IPS-18a (cell line): ENCODE measurements at regions not wholly inside any gene's neighbourhood (a gene's known extent, or its start where the extent isn't known, plus 50 kb on each side); places are given as distances from the start of the nearest gene placed in this dataset.

ENCODE experiments used
- H3K27ac ChIP-seq: one replicate; pipeline ENCODE4 v1.5.1; 2013; ENCODE audit warnings: low read length
- H3K27me3 ChIP-seq: one replicate; pipeline ENCODE4 v1.6.1; 2013; ENCODE audit warnings: mild to moderate bottlenecking, low read length; ENCODE audit not compliant: control insufficient read depth, insufficient read depth
- H3K36me3 ChIP-seq: one replicate; pipeline ENCODE4 v1.6.1; 2013; ENCODE audit warnings: low read depth, low read length; ENCODE audit not compliant: control insufficient read depth
- H3K4me1 ChIP-seq: one replicate; pipeline ENCODE4 v1.6.1; 2013; ENCODE audit warnings: low read depth, low read length; ENCODE audit not compliant: control insufficient read depth
- H3K4me3 ChIP-seq: one replicate; pipeline ENCODE4 v1.5.1; 2013; ENCODE audit warnings: low read length
- H3K9ac ChIP-seq: one replicate; pipeline ENCODE4 v1.6.1; 2013; ENCODE audit warnings: mild to moderate bottlenecking, low read length, moderate library complexity
- H3K9me3 ChIP-seq: one replicate; pipeline ENCODE4 v1.6.1; 2013; ENCODE audit warnings: low read depth, low read length; ENCODE audit not compliant: control insufficient read depth

DNA sequence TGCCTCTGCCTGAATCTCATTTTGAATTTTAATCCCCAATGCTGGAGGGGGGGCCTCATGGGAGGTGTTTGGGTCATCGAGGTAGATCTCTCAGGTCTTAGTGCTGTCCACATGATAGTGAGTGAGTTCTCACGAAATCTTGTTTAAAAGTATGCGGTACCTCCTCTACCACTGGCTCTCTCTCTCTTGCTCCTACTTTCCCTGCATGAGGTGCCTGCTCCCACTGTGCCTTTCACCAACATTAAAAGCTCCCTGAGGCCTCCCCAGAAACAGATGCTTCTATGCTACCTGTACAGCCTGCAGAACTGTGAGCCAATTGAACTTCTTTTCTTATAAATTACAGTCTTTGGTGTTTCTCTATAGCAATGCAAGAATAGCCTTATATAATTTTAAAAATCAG lies 560.7 kb upstream of the CPEB2 start:
- H3K4me3 ChIP-seq, result no peak overlapping the region
- H3K36me3 ChIP-seq, result no peaks in the 10 kb centered on the region
- H3K27ac ChIP-seq, result no peak overlapping the region
- H3K4me1 ChIP-seq, result peaks cover 18% of the 10 kb centered on the region
- no peak overlapping the region for H3K9ac ChIP-seq
- no peaks in the 10 kb centered on the region for H3K9me3 ChIP-seq
- H3K27me3 ChIP-seq, result no peaks in the 10 kb centered on the region

DNA sequence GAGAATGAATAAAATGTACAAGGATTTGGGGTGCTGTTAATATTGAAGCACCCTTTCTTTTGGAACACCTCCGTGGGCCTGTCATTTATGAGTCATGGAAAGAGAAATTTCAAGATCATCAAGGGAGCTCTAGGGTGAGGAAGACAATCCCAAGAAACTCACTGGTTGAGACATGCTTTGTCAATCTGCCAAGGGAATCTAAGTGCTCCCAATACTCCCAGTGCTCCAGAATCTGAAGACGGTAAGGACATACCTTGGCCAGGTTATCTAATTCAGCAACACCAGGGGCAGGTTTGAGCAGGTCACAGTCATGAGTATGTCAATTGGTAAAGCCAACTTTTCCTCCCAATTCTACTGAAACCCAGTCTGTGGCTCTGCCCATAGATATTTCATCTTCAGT lies 556.4 kb upstream of the CPEB2 start:
- Histone ChIP-seq H3K9ac (no peak overlapping the region), H3K27me3 (no peaks in the 10 kb centered on the region), H3K36me3 (no peaks in the 10 kb centered on the region), H3K4me3 (no peak overlapping the region), H3K4me1 (peaks cover 18% of the 10 kb centered on the region), H3K27ac (no peak overlapping the region), H3K9me3 (no peaks in the 10 kb centered on the region)

GRCh38 chr4:14446311-14446710 lies 556.0 kb upstream of the CPEB2 start:
- no peak overlapping the region for H3K27ac ChIP-seq
- H3K9ac ChIP-seq, result no peak overlapping the region
- H3K4me1 ChIP-seq, result peaks cover 17% of the 10 kb centered on the region
- no peaks in the 10 kb centered on the region for H3K9me3 ChIP-seq
- H3K36me3 ChIP-seq, result no peaks in the 10 kb centered on the region
- no peak overlapping the region for H3K4me3 ChIP-seq
- H3K27me3 ChIP-seq, result no peaks in the 10 kb centered on the region

GRCh38 chr4:14446904-14447303 lies 555.4 kb upstream of the CPEB2 start:
- Histone ChIP-seq H3K4me3 (no peak overlapping the region), H3K9ac (no peak overlapping the region), H3K27ac (no peak overlapping the region), H3K36me3 (no peaks in the 10 kb centered on the region), H3K4me1 (peaks cover 11% of the 10 kb centered on the region), H3K9me3 (no peaks in the 10 kb centered on the region), H3K27me3 (no peaks in the 10 kb centered on the region)

GRCh38 chr4:14449308-14449707 lies 553.0 kb upstream of the CPEB2 start:
- Histone ChIP-seq H3K27ac (no peak overlapping the region), H3K4me1 (peaks cover 10% of the 10 kb centered on the region), H3K9me3 (no peaks in the 10 kb centered on the region), H3K36me3 (no peaks in the 10 kb centered on the region), H3K4me3 (no peak overlapping the region), H3K27me3 (no peaks in the 10 kb centered on the region), H3K9ac (no peak overlapping the region)

GRCh38 chr4:14452001-14452400 lies 550.3 kb upstream of the CPEB2 start:
- Histone ChIP-seq H3K36me3 (no peaks in the 10 kb centered on the region), H3K4me3 (no peak overlapping the region), H3K9me3 (no peaks in the 10 kb centered on the region), H3K27me3 (no peaks in the 10 kb centered on the region), H3K9ac (no peak overlapping the region), H3K4me1 (no peaks in the 10 kb centered on the region), H3K27ac (no peak overlapping the region)

- H3K4me3 ChIP-seq, result no peak overlapping the region
- H3K9ac ChIP-seq, result no peak overlapping the region
- H3K36me3 ChIP-seq, result no peaks in the 10 kb centered on the region
- no peaks in the 10 kb centered on the region for H3K4me1 ChIP-seq
- no peaks in the 10 kb centered on the region for H3K27me3 ChIP-seq
- H3K9me3 ChIP-seq, result no peaks in the 10 kb centered on the region
- H3K27ac ChIP-seq, result no peak overlapping the region
Measured at GRCh38 chr4:14452764-14453163, 549.5 kb upstream of the CPEB2 start.

GRCh38 chr4:14458463-14458862 lies 543.8 kb upstream of the CPEB2 start:
- Histone ChIP-seq H3K4me1 (no peaks in the 10 kb centered on the region), H3K9me3 (no peaks in the 10 kb centered on the region), H3K4me3 (no peak overlapping the region), H3K36me3 (no peaks in the 10 kb centered on the region), H3K27ac (no peak overlapping the region), H3K27me3 (no peaks in the 10 kb centered on the region), H3K9ac (no peak overlapping the region)

DNA sequence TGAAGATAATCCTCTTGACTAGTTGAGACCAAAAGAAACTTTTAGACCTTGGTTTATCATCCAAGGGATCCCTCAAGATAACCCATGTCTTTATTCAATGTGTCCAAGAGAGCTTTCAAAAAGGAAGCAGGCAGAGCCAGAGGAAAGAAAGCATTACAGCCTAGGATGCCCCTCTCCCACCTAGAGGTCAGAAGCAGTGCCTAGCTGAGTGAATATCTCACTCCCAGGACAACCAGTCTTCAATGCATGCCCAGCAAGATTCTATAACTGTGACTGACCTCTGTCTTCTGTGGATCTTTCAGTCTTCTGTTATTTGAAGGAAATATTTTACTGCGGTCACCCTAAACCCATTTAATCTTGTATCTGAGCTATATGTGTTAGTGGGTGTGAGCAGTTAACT lies 537.2 kb upstream of the CPEB2 start:
- Histone ChIP-seq H3K36me3 (no peaks in the 10 kb centered on the region), H3K4me1 (no peaks in the 10 kb centered on the region), H3K4me3 (no peak overlapping the region), H3K9me3 (no peaks in the 10 kb centered on the region), H3K27ac (no peak overlapping the region), H3K9ac (no peak overlapping the region), H3K27me3 (no peaks in the 10 kb centered on the region)

- Histone ChIP-seq H3K4me1 (no peaks in the 10 kb centered on the region), H3K27me3 (no peaks in the 10 kb centered on the region), H3K36me3 (no peaks in the 10 kb centered on the region), H3K4me3 (no peak overlapping the region), H3K27ac (no peak overlapping the region), H3K9ac (no peak overlapping the region), H3K9me3 (no peaks in the 10 kb centered on the region)
Measured at GRCh38 chr4:14465507-14465906, 536.8 kb upstream of the CPEB2 start.

DNA sequence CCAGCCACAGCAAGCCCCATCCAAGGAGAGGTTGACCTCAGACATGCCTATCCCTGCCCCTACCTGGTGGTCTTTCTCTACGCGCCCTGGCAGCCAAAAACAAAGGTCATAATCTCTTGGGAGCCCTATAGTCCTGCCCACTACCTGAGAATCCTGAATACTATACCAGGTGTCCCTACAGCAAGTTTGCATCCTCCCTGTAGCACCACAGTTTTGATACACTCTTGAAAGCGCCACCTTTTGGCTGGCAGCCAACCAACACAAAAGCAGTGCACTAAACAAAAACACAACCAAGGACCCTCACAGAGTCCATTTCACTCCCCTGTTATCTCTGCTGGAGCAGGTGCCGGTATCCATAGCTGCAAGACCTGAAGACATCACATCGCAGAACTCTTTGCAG lies 523.8 kb upstream of the CPEB2 start:
- no peak overlapping the region for H3K27ac ChIP-seq
- H3K9ac ChIP-seq, result no peak overlapping the region
- no peaks in the 10 kb centered on the region for H3K4me1 ChIP-seq
- no peaks in the 10 kb centered on the region for H3K27me3 ChIP-seq
- H3K9me3 ChIP-seq, result no peaks in the 10 kb centered on the region
- H3K36me3 ChIP-seq, result no peaks in the 10 kb centered on the region
- no peak overlapping the region for H3K4me3 ChIP-seq

GRCh38 chr4:14496408-14496807 lies 505.9 kb upstream of the CPEB2 start:
- Histone ChIP-seq H3K9ac (no peak overlapping the region), H3K27ac (no peak overlapping the region), H3K27me3 (no peaks in the 10 kb centered on the region), H3K36me3 (no peaks in the 10 kb centered on the region), H3K4me1 (no peaks in the 10 kb centered on the region), H3K4me3 (no peak overlapping the region), H3K9me3 (no peaks in the 10 kb centered on the region)
